ENCODE measurements at regions not wholly inside any gene's neighbourhood (a gene's known extent, or its start where the extent isn't known, plus 50 kb on each side); places are given as distances from the start of the nearest gene placed in this dataset.
"Not testable (repeated sequence)": the region's sequence is repeated elsewhere in the genome, so short reads cannot be mapped to it uniquely, and the experiment has no call there.

- no peak for DNase-seq
These were observed 287.5 kb downstream of the PTGER3 start for GRCh38 chr1:70760154-70760553.

GRCh38 chr1:70762386-70762785, 285.2 kb downstream of the PTGER3 start:
- no peak for DNase-seq

GRCh38 chr1:70764747-70765146, 282.9 kb downstream of the PTGER3 start:
- DNase-seq: no peak

- no peak for DNase-seq
These were observed 280.2 kb downstream of the PTGER3 start for GRCh38 chr1:70767377-70767776.

GRCh38 chr1:70768216-70768615, 279.4 kb downstream of the PTGER3 start:
- DNase-seq: no peak

- no peak for DNase-seq
These were observed 269.4 kb downstream of the PTGER3 start for GRCh38 chr1:70778056-70778762.

- DNase-seq: no peak
These were observed 268.7 kb downstream of the PTGER3 start for GRCh38 chr1:70778934-70779333.

- DNase-seq: no peak
These were observed 268.0 kb downstream of the PTGER3 start for GRCh38 chr1:70779571-70779970.

GRCh38 chr1:70785287-70785686, 262.3 kb downstream of the PTGER3 start:
- DNase-seq: no peak

- DNase-seq: no peak
These were observed 257.2 kb downstream of the PTGER3 start for GRCh38 chr1:70790232-70790923.

GRCh38 chr1:70795064-70795463, 252.6 kb downstream of the PTGER3 start:
- not testable (repeated sequence) for DNase-seq

GRCh38 chr1:70796298-70796697, 251.3 kb downstream of the PTGER3 start:
- DNase-seq: not testable (repeated sequence)

- not testable (repeated sequence) for DNase-seq
These were observed 245.0 kb downstream of the PTGER3 start for GRCh38 chr1:70802625-70803024.

GRCh38 chr1:70805641-70806040, 242.0 kb downstream of the PTGER3 start:
- DNase-seq: no peak

- DNase-seq: no peak
These were observed 240.4 kb downstream of the PTGER3 start for GRCh38 chr1:70807088-70807664.

- no peak for DNase-seq
These were observed 238.5 kb downstream of the PTGER3 start for GRCh38 chr1:70809069-70809468.

GRCh38 chr1:70811815-70812214, 235.8 kb downstream of the PTGER3 start:
- no peak for DNase-seq

GRCh38 chr1:70812442-70813109, 235.0 kb downstream of the PTGER3 start:
- DNase-seq: no peak

- no peak for DNase-seq
These were observed 229.2 kb downstream of the PTGER3 start for GRCh38 chr1:70818401-70818800.

- no peak for DNase-seq
These were observed 228.4 kb downstream of the PTGER3 start for GRCh38 chr1:70819231-70819630.

- DNase-seq: no peak
These were observed 227.8 kb downstream of the PTGER3 start for GRCh38 chr1:70819785-70820184.

- no peak for DNase-seq
These were observed 227.2 kb downstream of the PTGER3 start for GRCh38 chr1:70820396-70820795.

GRCh38 chr1:70820995-70821394, 226.6 kb downstream of the PTGER3 start:
- no peak for DNase-seq
